HL-60 (cell line): ENCODE measurements at regions not wholly inside any gene's neighbourhood (a gene's known extent, or its start where the extent isn't known, plus 50 kb on each side); places are given as distances from the start of the nearest gene placed in this dataset.

Source experiments
- DNase-seq, 2 experiments: peaks; one replicate each; pipeline ENCODE4 v3.0.0-alpha.2; 2010 to 2020; ENCODE audit warnings: low read depth in 1 of 2, low spot score in 1 of 2
- H3K27ac ChIP-seq: fragments of 250-450 bp; sonication (Bioruptor Pico); replicated peaks from 2 replicates; pipeline ENCODE4 v1.5.1; 2020; ENCODE audit warnings: mild to moderate bottlenecking, moderate library complexity
- H3K27me3 ChIP-seq: fragments of 250-450 bp; sonication (Bioruptor Pico); 2 replicates; pipeline ENCODE4 v1.5.1; 2021; ENCODE audit warnings: mild to moderate bottlenecking, moderate library complexity; ENCODE audit not compliant: insufficient read depth, poor library complexity, severe bottlenecking
- H3K4me3 ChIP-seq: replicated peaks from 2 replicates; pipeline ENCODE4 v1.5.1; 2011; ENCODE audit warnings: mild to moderate bottlenecking, control low read depth, low read length; ENCODE audit not compliant: insufficient read depth
- CTCF ChIP-seq: IDR thresholded peaks from one replicate; pipeline ENCODE4 v1.5.1; 2011; ENCODE audit warnings: low read length, control low read depth, inconsistent platforms; ENCODE audit not compliant: insufficient read depth
- GABPA ChIP-seq: IDR thresholded peaks from 2 replicates; pipeline ENCODE4 v1.6.1; 2012; ENCODE audit warnings: low read depth
- POLR2AphosphoS5 ChIP-seq: IDR thresholded peaks from 2 replicates; pipeline ENCODE4 v1.6.1; 2012; ENCODE audit warnings: low read depth
- REST ChIP-seq: IDR thresholded peaks from 2 replicates; pipeline ENCODE4 v1.6.1; 2012; ENCODE audit warnings: low read depth; ENCODE audit not compliant: insufficient replicate concordance
- SPI1 ChIP-seq: IDR thresholded peaks from 2 replicates; pipeline ENCODE4 v1.6.1; 2012; ENCODE audit warnings: low read depth, mild to moderate bottlenecking, borderline replicate concordance

GRCh38 chr1:29519788-29520110 is 283.4 kb downstream of the PTPRU start:
- Histone ChIP-seq H3K4me3 (no peak overlapping the region), H3K27ac (no peak overlapping the region), H3K27me3 (no peaks in the 10 kb centered on the region)
- no peak for DNase-seq
- TF ChIP-seq SPI1 (no peak), GABPA (no peak), CTCF (no peak), POLR2AphosphoS5 (no peak), REST (no peak)

GRCh38 chr1:29519108-29519787 is 282.9 kb downstream of the PTPRU start:
- H3K27me3 ChIP-seq = no peaks in the 10 kb centered on the region
- no peak overlapping the region for H3K4me3 ChIP-seq
- no peak for TF ChIP-seq CTCF
- no peak for TF ChIP-seq POLR2AphosphoS5
- TF ChIP-seq SPI1 = no peak
- no peak for TF ChIP-seq GABPA
- no peak for TF ChIP-seq REST
- no peak overlapping the region for H3K27ac ChIP-seq
- no peak for DNase-seq

GRCh38 chr1:29518183-29518835 is 282.0 kb downstream of the PTPRU start:
- Histone ChIP-seq H3K27ac (no peak overlapping the region), H3K4me3 (no peak overlapping the region), H3K27me3 (no peaks in the 10 kb centered on the region)
- TF ChIP-seq REST (no peak), CTCF (no peak), SPI1 (no peak), GABPA (no peak), POLR2AphosphoS5 (no peak)
- no peak for DNase-seq
